ENCODE measurements at regions not wholly inside any gene's neighbourhood (a gene's known extent, or its start where the extent isn't known, plus 50 kb on each side); places are given as distances from the start of the nearest gene placed in this dataset.

DNA sequence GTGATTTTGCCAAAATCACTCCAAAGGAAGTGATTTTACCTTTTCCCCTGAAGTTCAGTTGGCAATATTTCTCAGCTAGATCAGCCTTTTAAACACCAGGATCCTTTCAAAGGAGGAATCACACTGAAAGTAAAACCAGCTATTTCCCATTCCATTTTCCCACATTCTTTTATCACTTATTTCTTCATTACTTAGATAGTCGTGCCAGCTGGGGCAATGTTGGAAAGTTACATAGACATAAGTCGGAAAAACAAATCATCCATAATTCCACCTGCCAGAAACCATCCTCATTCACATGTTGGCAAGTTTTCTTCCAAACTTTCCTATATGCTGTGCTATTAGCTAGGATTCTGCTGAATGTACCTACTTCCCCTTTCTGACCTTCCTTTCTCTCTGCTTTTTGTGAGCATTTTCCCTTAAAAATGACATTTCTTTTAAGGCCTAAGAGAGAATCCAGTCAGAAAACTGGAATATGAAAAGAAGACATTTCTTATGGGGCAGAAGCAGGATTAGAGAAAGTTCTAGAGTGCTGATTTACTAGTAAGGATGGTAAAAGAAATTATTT, 170.0 kb upstream of the STK17B start:
- TF ChIP-seq, protein P1, sequence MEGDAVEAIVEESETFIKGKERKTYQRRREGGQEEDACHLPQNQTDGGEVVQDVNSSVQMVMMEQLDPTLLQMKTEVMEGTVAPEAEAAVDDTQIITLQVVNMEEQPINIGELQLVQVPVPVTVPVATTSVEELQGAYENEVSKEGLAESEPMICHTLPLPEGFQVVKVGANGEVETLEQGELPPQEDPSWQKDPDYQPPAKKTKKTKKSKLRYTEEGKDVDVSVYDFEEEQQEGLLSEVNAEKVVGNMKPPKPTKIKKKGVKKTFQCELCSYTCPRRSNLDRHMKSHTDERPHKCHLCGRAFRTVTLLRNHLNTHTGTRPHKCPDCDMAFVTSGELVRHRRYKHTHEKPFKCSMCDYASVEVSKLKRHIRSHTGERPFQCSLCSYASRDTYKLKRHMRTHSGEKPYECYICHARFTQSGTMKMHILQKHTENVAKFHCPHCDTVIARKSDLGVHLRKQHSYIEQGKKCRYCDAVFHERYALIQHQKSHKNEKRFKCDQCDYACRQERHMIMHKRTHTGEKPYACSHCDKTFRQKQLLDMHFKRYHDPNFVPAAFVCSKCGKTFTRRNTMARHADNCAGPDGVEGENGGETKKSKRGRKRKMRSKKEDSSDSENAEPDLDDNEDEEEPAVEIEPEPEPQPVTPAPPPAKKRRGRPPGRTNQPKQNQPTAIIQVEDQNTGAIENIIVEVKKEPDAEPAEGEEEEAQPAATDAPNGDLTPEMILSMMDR (IDR thresholded peaks at IDR 0.05) = no peak
- TF ChIP-seq EZH2 (IDR thresholded peaks at IDR 0.05) (no peak), EZH2phosphoT487 (IDR thresholded peaks at IDR 0.05) (no peak)
